HUES64 (cell line): ENCODE measurements at regions not wholly inside any gene's neighbourhood (a gene's known extent, or its start where the extent isn't known, plus 50 kb on each side); places are given as distances from the start of the nearest gene placed in this dataset.

Experiments
- H3K27ac ChIP-seq: 2 replicates; pipeline ENCODE4 v1.7.0; 2013; ENCODE audit warnings: low read depth, low read length, inconsistent platforms
- H3K27me3 ChIP-seq: 2 replicates; pipeline ENCODE4 v1.6.1; 2013; ENCODE audit warnings: mild to moderate bottlenecking, low read length; ENCODE audit not compliant: insufficient read depth
- H3K36me3 ChIP-seq: 2 replicates; pipeline ENCODE4 v1.6.1; 2013; ENCODE audit warnings: mild to moderate bottlenecking, low read length; ENCODE audit not compliant: insufficient read depth
- H3K4me1 ChIP-seq: 2 replicates; pipeline ENCODE4 v1.6.1; 2013; ENCODE audit warnings: mild to moderate bottlenecking, low read length, moderate library complexity; ENCODE audit not compliant: insufficient read depth
- H3K4me3 ChIP-seq: 2 replicates; pipeline ENCODE4 v1.5.1; 2013; ENCODE audit warnings: mild to moderate bottlenecking, low read length, moderate library complexity
- H3K9ac ChIP-seq: 2 replicates; pipeline ENCODE4 v1.6.1; 2013; ENCODE audit warnings: mild to moderate bottlenecking, low read depth, low read length
- H3K9me3 ChIP-seq: 2 replicates; pipeline ENCODE4 v1.6.1; 2013; ENCODE audit warnings: low read depth, low read length; ENCODE audit not compliant: insufficient read depth
- WGBS: fragments of 150-250, 120-280 bp; methylation state at CpG from one replicate; pipeline ENCODE4 v1.1.7; 2013; ENCODE audit warnings: missing lambda C conversion rate; 5-methylcytosine and 5-hydroxymethylcytosine counted together

- Histone ChIP-seq H3K9me3 (no peaks in the 10 kb centered on the region), H3K4me1 (0 out of 2 replicates have a peak, but pooled peaks cover 5% of the 10 kb centered on the region), H3K27ac (no peak overlapping the region), H3K9ac (no peak overlapping the region), H3K27me3 (no peaks in the 10 kb centered on the region), H3K4me3 (no peak overlapping the region), H3K36me3 (no peaks in the 10 kb centered on the region)
- WGBS = 76% methylated on average over 4 of the region's 6 CpGs
These were observed 860.6 kb upstream of the MGAT4C start for GRCh38 chr12:87116780-87117179.

- Histone ChIP-seq H3K9ac (no peak overlapping the region), H3K36me3 (no peaks in the 10 kb centered on the region), H3K27ac (no peak overlapping the region), H3K27me3 (no peaks in the 10 kb centered on the region), H3K9me3 (no peaks in the 10 kb centered on the region), H3K4me1 (peaks cover 14% of the 10 kb centered on the region), H3K4me3 (no peak overlapping the region)
- 100% methylated on average over 3 of the region's 3 CpGs for WGBS
These were observed 856.6 kb upstream of the MGAT4C start for GRCh38 chr12:87112571-87113345.

- H3K27ac ChIP-seq = peak overlapping the region; percentile 67; the same call in 1 of the 2 replicates
- no peaks in the 10 kb centered on the region for H3K27me3 ChIP-seq
- 79% methylated on average over 2 of the region's 3 CpGs for WGBS
These were observed 851.6 kb upstream of the MGAT4C start for GRCh38 chr12:87107766-87108165.

GRCh38 chr12:87107270-87107669, 851.1 kb upstream of the MGAT4C start:
- Histone ChIP-seq H3K4me3 (no peak overlapping the region; the same call in 1 of the 2 replicates), H3K36me3 (no peaks in the 10 kb centered on the region), H3K27ac (peak overlapping the region; percentile 67; the same call in 1 of the 2 replicates)

More at GRCh38 chr12:87107766-87108165, 851.6 kb upstream of the MGAT4C start:
- H3K4me3 ChIP-seq = no peak overlapping the region
- H3K9me3 ChIP-seq = no peaks in the 10 kb centered on the region
- H3K4me1 ChIP-seq = peaks cover 23% of the 10 kb centered on the region
- no peak overlapping the region for H3K9ac ChIP-seq
- H3K36me3 ChIP-seq = no peaks in the 10 kb centered on the region

GRCh38 chr12:87096082-87096585, 839.9 kb upstream of the MGAT4C start:
- H3K9ac ChIP-seq = no peak overlapping the region
- WGBS = 100% methylated on average over 4 of the region's 4 CpGs
- H3K27me3 ChIP-seq = no peaks in the 10 kb centered on the region
- H3K27ac ChIP-seq = no peak overlapping the region
- H3K4me3 ChIP-seq = no peak overlapping the region
- H3K36me3 ChIP-seq = no peaks in the 10 kb centered on the region
- peaks cover 8% of the 10 kb centered on the region for H3K9me3 ChIP-seq
- no peaks in the 10 kb centered on the region for H3K4me1 ChIP-seq

More at GRCh38 chr12:87107270-87107669, 851.1 kb upstream of the MGAT4C start:
- WGBS = 69% methylated on average over 3 of the region's 3 CpGs
- Histone ChIP-seq H3K27me3 (no peaks in the 10 kb centered on the region), H3K9ac (no peak overlapping the region), H3K4me1 (peaks cover 23% of the 10 kb centered on the region), H3K9me3 (no peaks in the 10 kb centered on the region)

GRCh38 chr12:87094356-87094755, 838.2 kb upstream of the MGAT4C start:
- Histone ChIP-seq H3K9me3 (peaks cover 8% of the 10 kb centered on the region), H3K9ac (no peak overlapping the region), H3K4me3 (no peak overlapping the region), H3K4me1 (no peaks in the 10 kb centered on the region), H3K27me3 (no peaks in the 10 kb centered on the region), H3K27ac (no peak overlapping the region), H3K36me3 (no peaks in the 10 kb centered on the region)
- WGBS = 94% methylated on average over 3 of the region's 3 CpGs

GRCh38 chr12:87092421-87092820, 836.2 kb upstream of the MGAT4C start:
- Histone ChIP-seq H3K4me1 (no peaks in the 10 kb centered on the region), H3K36me3 (no peaks in the 10 kb centered on the region), H3K4me3 (no peak overlapping the region), H3K27ac (no peak overlapping the region), H3K9me3 (no peaks in the 10 kb centered on the region), H3K9ac (no peak overlapping the region), H3K27me3 (no peaks in the 10 kb centered on the region)
- 100% methylated on average over 1 of the region's 1 CpG for WGBS

GRCh38 chr12:87086118-87086891, 830.1 kb upstream of the MGAT4C start:
- Histone ChIP-seq H3K9me3 (no peaks in the 10 kb centered on the region), H3K27ac (no peak overlapping the region), H3K27me3 (no peaks in the 10 kb centered on the region), H3K4me3 (no peak overlapping the region), H3K9ac (no peak overlapping the region), H3K4me1 (no peaks in the 10 kb centered on the region), H3K36me3 (no peaks in the 10 kb centered on the region)
- 94% methylated on average over 1 of the region's 3 CpGs for WGBS

- Histone ChIP-seq H3K4me3 (no peak overlapping the region), H3K36me3 (no peaks in the 10 kb centered on the region), H3K27ac (no peak overlapping the region), H3K4me1 (no peaks in the 10 kb centered on the region), H3K27me3 (no peaks in the 10 kb centered on the region), H3K9ac (no peak overlapping the region), H3K9me3 (no peaks in the 10 kb centered on the region)
These were observed 829.1 kb upstream of the MGAT4C start for GRCh38 chr12:87085286-87085685.

GRCh38 chr12:87082756-87083155, 826.6 kb upstream of the MGAT4C start:
- no peaks in the 10 kb centered on the region for H3K27me3 ChIP-seq
- H3K27ac ChIP-seq = no peak overlapping the region
- H3K36me3 ChIP-seq = no peaks in the 10 kb centered on the region
- H3K4me3 ChIP-seq = no peak overlapping the region
- no peak overlapping the region for H3K9ac ChIP-seq
- H3K9me3 ChIP-seq = no peaks in the 10 kb centered on the region
- H3K4me1 ChIP-seq = no peaks in the 10 kb centered on the region
- WGBS = 100% methylated on average over 2 of the region's 2 CpGs

- Histone ChIP-seq H3K27me3 (no peaks in the 10 kb centered on the region), H3K9me3 (0 out of 2 replicates have a peak, but pooled peaks cover 3% of the 10 kb centered on the region), H3K4me3 (no peak overlapping the region), H3K9ac (no peak overlapping the region), H3K27ac (no peak overlapping the region), H3K36me3 (no peaks in the 10 kb centered on the region), H3K4me1 (no peaks in the 10 kb centered on the region)
- 93% methylated on average over 2 of the region's 2 CpGs for WGBS
These were observed 818.6 kb upstream of the MGAT4C start for GRCh38 chr12:87074781-87075180.
